B cell (primary cell): ENCODE measurements at regions not wholly inside any gene's neighbourhood (a gene's known extent, or its start where the extent isn't known, plus 50 kb on each side); places are given as distances from the start of the nearest gene placed in this dataset.

Experiments
- ATAC-seq: fragments of 200-7000 bp; cut with Tn5 transposase; one replicate; pipeline ENCODE4 v1.10.0; 2021; ENCODE audit warnings: low read depth, mild to moderate bottlenecking, moderate number of reproducible peaks, moderate library complexity
- CTCF ChIA-PET: fragments of 350-600 bp; sonication (Branson Sonifier 250); formaldehyde crosslinking; loops from one replicate; lab custom pipeline; 2021; ENCODE audit warnings: antibody characterized with exemption, inconsistent platforms; lab: Charles Lee
- POLR2A ChIA-PET: fragments of 350-600 bp; sonication (Branson Sonifier 250); formaldehyde crosslinking; loops from one replicate; lab custom pipeline; 2021; ENCODE audit warnings: antibody characterized with exemption; lab: Charles Lee
- DNase-seq: peaks from one replicate; pipeline ENCODE4 v3.0.0; 2013
- H2AFZ ChIP-seq: 2 replicates; pipeline ENCODE4 v1.6.1; 2012; ENCODE audit warnings: mild to moderate bottlenecking, low read depth, low read length; ENCODE audit not compliant: insufficient read depth, poor library complexity, severe bottlenecking
- H3K27ac ChIP-seq, 2 donors: 1 replicate in 1 of 2; 2 replicates in 1 of 2; pipeline ENCODE4 v1.5.1; 2012 to 2013; ENCODE audit warnings: low read length in 2 of 2, mild to moderate bottlenecking in 2 of 2, moderate library complexity in 1 of 2
- H3K27me3 ChIP-seq, 4 experiments: fragments of 200-600 bp in 1 of 4; sonication (generic) in 1 of 4; replicated peaks in 1 of 4; 1 replicate in 2 of 4; 2 replicates in 2 of 4; pipeline versions ENCODE4 v1.6.1 to v1.7.0; 2013 to 2016; ENCODE audit warnings: low read length in 3 of 4, mild to moderate bottlenecking in 2 of 4, mixed read lengths in 1 of 4, moderate library complexity in 1 of 4; ENCODE audit not compliant: insufficient read depth in 4 of 4, control insufficient read depth in 3 of 4; ENCODE audit errors: control extremely low read depth in 1 of 4
- H3K36me3 ChIP-seq, 2 experiments: replicated peaks in 1 of 2; 1 replicate in 1 of 2; 2 replicates in 1 of 2; pipeline versions ENCODE4 v1.6.1 to v1.7.1; 2013; ENCODE audit warnings: low read length in 1 of 2; ENCODE audit not compliant: insufficient read depth in 2 of 2, control insufficient read depth in 1 of 2; ENCODE audit errors: control extremely low read depth in 1 of 2, extremely low read depth in 1 of 2
- H3K4me1 ChIP-seq, 2 donors: fragments of 200-600 bp in 1 of 2; sonication (generic) in 1 of 2; 1 replicate in 1 of 2; 2 replicates in 1 of 2; pipeline versions ENCODE4 v1.5.1 to v1.6.1; 2013 to 2017; ENCODE audit warnings: low read length in 2 of 2; ENCODE audit not compliant: control insufficient read depth in 2 of 2, insufficient read depth in 2 of 2
- H3K4me2 ChIP-seq: replicated peaks from 2 replicates; pipeline ENCODE3; 2012; ENCODE audit warnings: mild to moderate bottlenecking, low read depth, low read length; ENCODE audit not compliant: poor library complexity, severe bottlenecking
- H3K4me3 ChIP-seq, 5 experiments: fragments of 200-600 bp in 1 of 5; sonication (generic) in 1 of 5; 1 replicate in 3 of 5; 2 replicates in 2 of 5; pipeline versions ENCODE4 v1.5.1 to v1.7.0; 2011 to 2016; ENCODE audit warnings: low read length in 4 of 5, mild to moderate bottlenecking in 4 of 5, low read depth in 2 of 5, control low read depth in 1 of 5, moderate library complexity in 1 of 5; ENCODE audit not compliant: insufficient read depth in 1 of 5; ENCODE audit errors: control extremely low read depth in 1 of 5, extremely low read depth in 1 of 5
- H3K79me2 ChIP-seq: fragments of 200-600 bp; sonication (generic); one replicate; pipeline ENCODE4 v1.6.0; 2016; ENCODE audit warnings: low read length; ENCODE audit not compliant: control insufficient read depth, insufficient read depth
- H3K9ac ChIP-seq: fragments of 200-600 bp; sonication (generic); 2 replicates; pipeline ENCODE4 v1.6.1; 2017; ENCODE audit warnings: mild to moderate bottlenecking, low read length, moderate library complexity
- H3K9me3 ChIP-seq, 3 donors: one replicate each; pipeline versions ENCODE4 v1.6.1 to v1.7.1; 2013; ENCODE audit warnings: low read length in 2 of 3; ENCODE audit not compliant: control insufficient read depth in 2 of 3, insufficient read depth in 1 of 3; ENCODE audit errors: control extremely low read depth in 1 of 3
- H4K20me1 ChIP-seq: 2 replicates; pipeline ENCODE4 v1.6.0; 2012; ENCODE audit warnings: mild to moderate bottlenecking, low read length; ENCODE audit not compliant: insufficient read depth, control insufficient read depth, poor library complexity, severe bottlenecking
- H3K27ac Mint-ChIP-seq: one replicate; pipeline ENCODE4 v1.8.0; 2021; ENCODE audit warnings: mixed read lengths
- H3K27me3 Mint-ChIP-seq: one replicate; pipeline ENCODE4 v1.8.0; 2021; ENCODE audit warnings: mixed read lengths
- H3K4me1 Mint-ChIP-seq: one replicate; pipeline ENCODE4 v1.8.0; 2021; ENCODE audit warnings: mixed read lengths
- H3K4me3 Mint-ChIP-seq: one replicate; pipeline ENCODE4 v1.8.0; 2021; ENCODE audit warnings: mixed read lengths
- H3K9me3 Mint-ChIP-seq: one replicate; pipeline ENCODE4 v1.8.0; 2022; ENCODE audit warnings: mixed read lengths; ENCODE audit not compliant: insufficient read depth
- CTCF ChIP-seq: fragments of 200-600 bp; IDR thresholded peaks from one replicate; pipeline ENCODE4 v1.8.0; 2022; ENCODE audit warnings: antibody characterized with exemption, mild to moderate bottlenecking
- EZH2 ChIP-seq: IDR thresholded peaks from 2 replicates; pipeline ENCODE4 v1.6.1; 2012; ENCODE audit warnings: borderline replicate concordance, low read depth, mild to moderate bottlenecking, moderate library complexity, low read length; ENCODE audit not compliant: insufficient read depth, poor library complexity, severe bottlenecking
- WGBS: methylation state at CpG from one replicate; pipeline ENCODE4 v1.1.5; 2013; ENCODE audit warnings: missing lambda C conversion rate; ENCODE audit not compliant: insufficient coverage; 5-methylcytosine and 5-hydroxymethylcytosine counted together
- intact Hi-C: fragments of 100-400 bp; cut with micrococcal nuclease; formaldehyde crosslinking; loops from one replicate; pipeline ENCODE4 v1.10.0; 2022

- Histone ChIP-seq H3K36me3 (no peaks in the 10 kb centered on the region), H3K27me3 (no peaks in the 10 kb centered on the region), H3K4me3 (no peak overlapping the region), H3K4me2 (no peak overlapping the region), H3K79me2 (no peaks in the 10 kb centered on the region), H3K9me3 (no peaks in the 10 kb centered on the region), H3K4me1 (no peaks in the 10 kb centered on the region), H4K20me1 (no peaks in the 10 kb centered on the region), H2AFZ (no peak overlapping the region), H3K9ac (no peak overlapping the region), H3K27ac (no peak overlapping the region)
- Mint-ChIP-seq H3K9me3 (peaks cover 3% of the 10 kb centered on the region), H3K4me1 (no peaks in the 10 kb centered on the region), H3K27me3 (peaks cover 18% of the 10 kb centered on the region), H3K4me3 (no peak overlapping the region), H3K27ac (no peak overlapping the region)
- WGBS = 97% methylated on average over 6 of the region's 6 CpGs
- DNase-seq (no peak), ATAC-seq (no peak)
- intact Hi-C loops = no loop called here
- no peak for TF ChIP-seq CTCF
- no peak for TF ChIP-seq EZH2
- ChIA-PET POLR2A (no interaction called here), CTCF (no interaction called here)
Measured at GRCh38 chr2:128589681-128590080, 271.0 kb upstream of the HS6ST1 start.

GRCh38 chr2:128590309-128591021 lies 271.8 kb upstream of the HS6ST1 start:
- Histone ChIP-seq H3K4me1 (no peaks in the 10 kb centered on the region), H3K9me3 (no peaks in the 10 kb centered on the region), H3K9ac (no peak overlapping the region), H3K36me3 (no peaks in the 10 kb centered on the region), H3K4me3 (no peak overlapping the region), H3K27me3 (no peaks in the 10 kb centered on the region), H2AFZ (no peak overlapping the region), H3K79me2 (no peaks in the 10 kb centered on the region), H4K20me1 (no peaks in the 10 kb centered on the region), H3K4me2 (no peak overlapping the region), H3K27ac (no peak overlapping the region)
- Mint-ChIP-seq H3K27me3 (peaks cover 18% of the 10 kb centered on the region), H3K9me3 (peaks cover under 1% of the 10 kb centered on the region), H3K4me1 (no peaks in the 10 kb centered on the region), H3K27ac (no peak overlapping the region), H3K4me3 (no peak overlapping the region)
- CTCF ChIA-PET = no interaction called here
- POLR2A ChIA-PET = no interaction called here
- TF ChIP-seq EZH2 (no peak), CTCF (no peak)
- DNase-seq = no peak
- intact Hi-C loops = no loop called here
- 92% methylated on average over 9 of the region's 12 CpGs for WGBS
- no peak for ATAC-seq
